H1 (cell line): ENCODE measurements at regions not wholly inside any gene's neighbourhood (a gene's known extent, or its start where the extent isn't known, plus 50 kb on each side); places are given as distances from the start of the nearest gene placed in this dataset.

Experiments
- CEBPB ChIP-seq: IDR thresholded peaks from 2 replicates; pipeline ENCODE4 v1.6.1; 2012; ENCODE audit warnings: low read depth, low read length
- CHD1 ChIP-seq: IDR thresholded peaks from 2 replicates; pipeline ENCODE4 v1.6.1; 2012; ENCODE audit warnings: low read depth, low read length, improper control_type of control experiment
- CTCF ChIP-seq, 3 experiments: IDR thresholded peaks; 1 replicate in 2 of 3; 2 replicates in 1 of 3; pipeline versions ENCODE4 v1.5.1 to v1.6.1; 2011; ENCODE audit warnings: low read length in 3 of 3, mild to moderate bottlenecking in 3 of 3, inconsistent platforms in 2 of 3, low read depth in 1 of 3, moderate library complexity in 1 of 3; ENCODE audit not compliant: insufficient read depth in 1 of 3; ENCODE audit errors: control extremely low read depth in 1 of 3
- EGR1 ChIP-seq: IDR thresholded peaks from 2 replicates; pipeline ENCODE4 v1.6.1; 2011; ENCODE audit warnings: low read depth, low read length, borderline replicate concordance
- EP300 ChIP-seq, 2 experiments: IDR thresholded peaks; 1 replicate in 1 of 2; 2 replicates in 1 of 2; pipeline ENCODE4 v1.6.1; 2011 to 2012; ENCODE audit warnings: low read depth in 2 of 2, low read length in 2 of 2, mild to moderate bottlenecking in 2 of 2, borderline replicate concordance in 1 of 2, inconsistent platforms in 1 of 2, moderate library complexity in 1 of 2
- EZH2 ChIP-seq: fragments of 200-600 bp; sonication (generic); IDR thresholded peaks from 2 replicates; pipeline ENCODE4 v1.7.1; 2012; ENCODE audit warnings: low read depth, mild to moderate bottlenecking, moderate library complexity, low read length, inconsistent platforms; ENCODE audit not compliant: severe bottlenecking
- GABPA ChIP-seq: IDR thresholded peaks from 2 replicates; pipeline ENCODE4 v1.6.1; 2011; ENCODE audit warnings: mild to moderate bottlenecking, low read length, moderate library complexity, borderline replicate concordance; ENCODE audit not compliant: insufficient read depth
- KDM1A ChIP-seq: fragments of 200-600, 300-600 bp; sonication (generic); IDR thresholded peaks from 2 replicates; pipeline ENCODE4 v1.7.1; 2016; ENCODE audit warnings: mild to moderate bottlenecking, low read length, borderline replicate concordance
- MAFK ChIP-seq: IDR thresholded peaks from 2 replicates; pipeline ENCODE4 v1.6.1; 2012; ENCODE audit warnings: low read depth, mild to moderate bottlenecking, improper control_type of control experiment, low read length
- MAX ChIP-seq: IDR thresholded peaks from 2 replicates; pipeline ENCODE4 v1.6.1; 2012; ENCODE audit warnings: inconsistent platforms
- POLR2A ChIP-seq, 2 experiments: IDR thresholded peaks; 1 replicate in 1 of 2; 2 replicates in 1 of 2; pipeline ENCODE4 v1.6.1; 2011; ENCODE audit warnings: low read depth in 2 of 2, low read length in 2 of 2, mild to moderate bottlenecking in 2 of 2; ENCODE audit errors: control extremely low read depth in 1 of 2
- RAD21 ChIP-seq, 2 experiments: IDR thresholded peaks in 1 of 2; conservative IDR thresholded peaks in 1 of 2; 2 replicates each; pipeline ENCODE4 v1.6.1; 2011; ENCODE audit warnings: low read depth in 2 of 2, low read length in 2 of 2, improper control_type of control experiment in 1 of 2, inconsistent platforms in 1 of 2, mild to moderate bottlenecking in 1 of 2, moderate library complexity in 1 of 2
- RXRA ChIP-seq: IDR thresholded peaks from 2 replicates; pipeline ENCODE4 v1.6.1; 2011; ENCODE audit warnings: low read depth, mild to moderate bottlenecking, low read length, moderate library complexity; ENCODE audit not compliant: insufficient read depth
- USF2 ChIP-seq: IDR thresholded peaks from 2 replicates; pipeline ENCODE4 v1.6.1; 2011; ENCODE audit warnings: low read length, improper control_type of control experiment

GRCh38 chr5:69004127-69004526, 89.7 kb upstream of the SLC30A5 start:
- TF ChIP-seq CHD1 (no peak), POLR2A (IDR thresholded peaks at IDR 0.05; ENCODE audit: control extremely low read depth in 1 of 2, low read depth in 2 of 2, low read length in 2 of 2) (no peak), CTCF (IDR thresholded peaks at IDR 0.05; ENCODE audit: control extremely low read depth in 1 of 3, insufficient read depth in 1 of 3, low read depth in 1 of 3, low read length in 3 of 3) (no peak), GABPA (no peak), KDM1A (no peak), MAFK (no peak), MAX (no peak), USF2 (no peak), EGR1 (no peak), RAD21 (IDR thresholded peaks at IDR 0.05 in 1 of 2, conservative IDR thresholded peaks at IDR 0.05 in 1 of 2; ENCODE audit: low read depth in 2 of 2, low read length in 2 of 2) (no peak), CEBPB (no peak; the same call in 1 of the 2 replicates), EZH2 (no peak), EP300 (IDR thresholded peaks at IDR 0.05; ENCODE audit: borderline replicate concordance in 1 of 2, low read depth in 2 of 2, low read length in 2 of 2) (no peak), RXRA (no peak)
